CD14-positive monocyte (primary cell): ENCODE measurements at regions not wholly inside any gene's neighbourhood (a gene's known extent, or its start where the extent isn't known, plus 50 kb on each side); places are given as distances from the start of the nearest gene placed in this dataset.

Experiments
- DNase-seq, 3 donors: peaks; one replicate each; pipeline ENCODE4 v3.0.0-alpha.2; 2011 to 2022
- H2AFZ ChIP-seq: 2 replicates; pipeline ENCODE4 v1.6.0; 2012; ENCODE audit warnings: mild to moderate bottlenecking, low read depth, low read length, inconsistent platforms; ENCODE audit not compliant: insufficient read depth, poor library complexity, severe bottlenecking
- H3K27ac ChIP-seq, 2 donors: 1 replicate in 1 of 2; 2 replicates in 1 of 2; pipeline ENCODE4 v1.5.1; 2012 to 2013; ENCODE audit warnings: low read length in 2 of 2, control low read depth in 1 of 2, inconsistent platforms in 1 of 2, low read depth in 1 of 2, mild to moderate bottlenecking in 1 of 2
- H3K27me3 ChIP-seq, 2 donors: one replicate each; pipeline versions ENCODE4 v1.6.0 to v1.6.1; 2011 to 2013; ENCODE audit warnings: low read length in 2 of 2; ENCODE audit not compliant: control insufficient read depth in 2 of 2, insufficient read depth in 2 of 2
- H3K36me3 ChIP-seq, 2 donors: replicated peaks in 1 of 2; 1 replicate in 1 of 2; 2 replicates in 1 of 2; pipeline versions ENCODE4 v1.5.1 to v1.6.1; 2012 to 2013; ENCODE audit warnings: low read length in 2 of 2, control low read depth in 1 of 2, inconsistent platforms in 1 of 2, mild to moderate bottlenecking in 1 of 2; ENCODE audit not compliant: insufficient read depth in 2 of 2, control insufficient read depth in 1 of 2
- H3K4me1 ChIP-seq, 2 donors: 1 replicate in 1 of 2; 2 replicates in 1 of 2; pipeline versions ENCODE4 v1.5.1 to v1.6.1; 2012 to 2013; ENCODE audit warnings: low read length in 2 of 2, control low read depth in 1 of 2, inconsistent platforms in 1 of 2, mild to moderate bottlenecking in 1 of 2, moderate library complexity in 1 of 2; ENCODE audit not compliant: insufficient read depth in 2 of 2, control insufficient read depth in 1 of 2
- H3K4me2 ChIP-seq: replicated peaks from 2 replicates; pipeline ENCODE3; 2012; ENCODE audit warnings: low read length, moderate library complexity, mild to moderate bottlenecking; ENCODE audit not compliant: poor library complexity, severe bottlenecking; ENCODE audit errors: extremely low read depth
- H3K4me3 ChIP-seq, 3 experiments: fragments of 200-600 bp in 1 of 3; sonication (generic) in 1 of 3; replicated peaks in 1 of 3; 1 replicate in 2 of 3; 2 replicates in 1 of 3; pipeline ENCODE4 v1.5.1; 2011 to 2013; ENCODE audit warnings: low read length in 3 of 3, mild to moderate bottlenecking in 3 of 3, control low read depth in 2 of 3, low read depth in 2 of 3, inconsistent platforms in 1 of 3, moderate library complexity in 1 of 3
- H3K79me2 ChIP-seq: 2 replicates; pipeline ENCODE4 v1.6.0; 2012; ENCODE audit warnings: mild to moderate bottlenecking, control low read depth, inconsistent platforms, low read length, moderate library complexity; ENCODE audit not compliant: insufficient read depth
- H3K9ac ChIP-seq: 2 replicates; pipeline ENCODE4 v1.6.0; 2017; ENCODE audit warnings: low read length, mild to moderate bottlenecking; ENCODE audit not compliant: insufficient read depth, poor library complexity, severe bottlenecking
- H3K9me3 ChIP-seq, 2 donors: replicated peaks in 1 of 2; 1 replicate in 1 of 2; 2 replicates in 1 of 2; pipeline versions ENCODE4 v1.5.1 to v1.6.1; 2012 to 2013; ENCODE audit warnings: low read length in 2 of 2, control low read depth in 1 of 2; ENCODE audit not compliant: control insufficient read depth in 1 of 2, insufficient read depth in 1 of 2
- H4K20me1 ChIP-seq: 2 replicates; pipeline ENCODE4 v1.6.0; 2012; ENCODE audit warnings: mild to moderate bottlenecking, low read length, control low read depth, moderate library complexity; ENCODE audit not compliant: insufficient read depth
- H3K27ac Mint-ChIP-seq, 7 donors: one replicate each; pipeline ENCODE4 v1.8.0; 2020; ENCODE audit warnings: mild to moderate bottlenecking in 7 of 7, mixed read lengths in 7 of 7, moderate library complexity in 6 of 7, inconsistent platforms in 2 of 7
- H3K27me3 Mint-ChIP-seq, 3 donors: one replicate each; pipeline ENCODE4 v1.8.0; 2021 to 2022; ENCODE audit warnings: low read depth in 3 of 3, mild to moderate bottlenecking in 3 of 3, mixed read lengths in 3 of 3, moderate library complexity in 3 of 3, inconsistent platforms in 1 of 3
- H3K36me3 Mint-ChIP-seq, 2 donors: one replicate each; pipeline ENCODE4 v1.8.0; 2020; ENCODE audit warnings: mixed read lengths in 2 of 2, inconsistent platforms in 1 of 2, mild to moderate bottlenecking in 1 of 2
- H3K4me1 Mint-ChIP-seq: one replicate; pipeline ENCODE4 v1.8.0; 2020; ENCODE audit warnings: mild to moderate bottlenecking, mixed read lengths
- H3K4me3 Mint-ChIP-seq, 2 donors: one replicate each; pipeline ENCODE4 v1.8.0; 2020; ENCODE audit warnings: mild to moderate bottlenecking in 2 of 2, mixed read lengths in 2 of 2, moderate library complexity in 1 of 2
- H3K9me3 Mint-ChIP-seq, 7 donors: one replicate each; pipeline ENCODE4 v1.8.0; 2020 to 2022; ENCODE audit warnings: mixed read lengths in 7 of 7, mild to moderate bottlenecking in 6 of 7, moderate library complexity in 6 of 7, inconsistent platforms in 2 of 7
- WGBS: methylation state at CpG from one replicate; pipeline ENCODE4 v1.1.5; 2013; ENCODE audit warnings: missing lambda C conversion rate; ENCODE audit not compliant: insufficient coverage; 5-methylcytosine and 5-hydroxymethylcytosine counted together
- intact Hi-C, 2 donors: fragments of 100-400 bp; cut with micrococcal nuclease; formaldehyde crosslinking; loops; one replicate each; pipeline versions ENCODE4 v1.15.0 to v1.15.1; 2023
- TF ChIP-seq, protein P1 (sequence below): fragments of 200-600 bp; IDR thresholded peaks from one replicate; pipeline ENCODE4 v1.8.0; 2022; ENCODE audit warnings: antibody characterized with exemption, mild to moderate bottlenecking

DNA sequence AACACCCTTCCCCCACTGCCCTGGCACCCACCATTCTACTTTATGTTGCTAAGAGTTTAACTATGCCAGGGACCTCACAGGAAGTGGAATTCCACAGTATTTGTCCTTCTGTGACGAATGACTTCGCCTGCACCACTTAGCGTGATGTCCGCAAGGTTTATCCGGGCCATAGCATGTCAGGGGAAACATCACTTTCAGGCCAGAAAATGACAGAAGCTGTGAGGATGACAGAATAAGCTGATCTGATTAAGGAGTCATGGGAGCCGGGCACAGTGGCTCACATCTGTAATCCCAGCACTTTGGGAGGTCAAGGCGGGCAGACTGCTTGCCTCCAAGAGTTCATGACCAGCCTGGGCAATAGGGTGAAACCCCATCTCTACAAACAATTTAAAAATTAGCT lies 248.8 kb downstream of the EIPR1 start:
- H3K9me3 Mint-ChIP-seq, result peaks cover 0 to 2% (median 0%) of the 10 kb centered on the region in 7 donors
- DNase-seq, result no peak
- no peak overlapping the region for H3K27ac ChIP-seq
- intact Hi-C loops, result no loop called here
- H3K9me3 ChIP-seq, result no peaks in the 10 kb centered on the region
- H3K4me1 Mint-ChIP-seq, result peaks cover 4% of the 10 kb centered on the region
- no peaks in the 10 kb centered on the region for H3K27me3 ChIP-seq
- peaks cover 2 to 11% (median 9%) of the 10 kb centered on the region in 3 donors for H3K27me3 Mint-ChIP-seq
- no peak overlapping the region for H3K4me3 Mint-ChIP-seq
- no peaks in the 10 kb centered on the region for H3K36me3 Mint-ChIP-seq
- no peak overlapping the region for H2AFZ ChIP-seq
- H3K4me1 ChIP-seq, result no peaks in the 10 kb centered on the region
- no peaks in the 10 kb centered on the region for H3K36me3 ChIP-seq
- H3K9ac ChIP-seq, result no peak overlapping the region
- peak overlapping the region in 1 of 7 donors; percentile 11 for H3K27ac Mint-ChIP-seq
- 92% methylated on average over 4 of the region's 7 CpGs for WGBS
- H3K4me3 ChIP-seq, result no peak overlapping the region
- TF ChIP-seq, protein P1, sequence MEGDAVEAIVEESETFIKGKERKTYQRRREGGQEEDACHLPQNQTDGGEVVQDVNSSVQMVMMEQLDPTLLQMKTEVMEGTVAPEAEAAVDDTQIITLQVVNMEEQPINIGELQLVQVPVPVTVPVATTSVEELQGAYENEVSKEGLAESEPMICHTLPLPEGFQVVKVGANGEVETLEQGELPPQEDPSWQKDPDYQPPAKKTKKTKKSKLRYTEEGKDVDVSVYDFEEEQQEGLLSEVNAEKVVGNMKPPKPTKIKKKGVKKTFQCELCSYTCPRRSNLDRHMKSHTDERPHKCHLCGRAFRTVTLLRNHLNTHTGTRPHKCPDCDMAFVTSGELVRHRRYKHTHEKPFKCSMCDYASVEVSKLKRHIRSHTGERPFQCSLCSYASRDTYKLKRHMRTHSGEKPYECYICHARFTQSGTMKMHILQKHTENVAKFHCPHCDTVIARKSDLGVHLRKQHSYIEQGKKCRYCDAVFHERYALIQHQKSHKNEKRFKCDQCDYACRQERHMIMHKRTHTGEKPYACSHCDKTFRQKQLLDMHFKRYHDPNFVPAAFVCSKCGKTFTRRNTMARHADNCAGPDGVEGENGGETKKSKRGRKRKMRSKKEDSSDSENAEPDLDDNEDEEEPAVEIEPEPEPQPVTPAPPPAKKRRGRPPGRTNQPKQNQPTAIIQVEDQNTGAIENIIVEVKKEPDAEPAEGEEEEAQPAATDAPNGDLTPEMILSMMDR, result no peak
- H4K20me1 ChIP-seq, result no peaks in the 10 kb centered on the region
- H3K79me2 ChIP-seq, result no peaks in the 10 kb centered on the region
- H3K4me2 ChIP-seq, result no peak overlapping the region

DNA sequence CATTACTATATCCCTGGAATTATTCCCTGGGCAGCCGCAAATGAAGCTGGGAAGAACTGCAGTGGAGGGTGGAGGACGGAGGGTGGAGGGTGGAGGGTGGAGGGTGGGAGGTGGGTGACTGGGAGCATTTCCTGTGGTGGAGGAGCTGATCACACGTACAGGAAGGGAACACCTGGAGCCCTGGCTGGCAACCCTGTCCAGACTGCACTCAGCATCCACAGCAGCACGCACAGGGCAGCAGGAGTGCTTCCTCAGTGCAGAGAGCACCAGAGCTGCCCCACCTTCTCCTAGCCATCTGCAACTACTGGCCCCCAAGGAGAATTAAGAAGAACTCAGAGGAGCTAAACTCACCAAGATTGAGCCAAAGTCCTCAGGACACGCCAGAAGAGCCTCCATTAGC lies 249.9 kb downstream of the EIPR1 start:
- Histone ChIP-seq H3K4me3 (no peak overlapping the region), H2AFZ (no peak overlapping the region), H3K79me2 (no peaks in the 10 kb centered on the region), H3K9me3 (no peaks in the 10 kb centered on the region), H3K36me3 (no peaks in the 10 kb centered on the region), H3K4me2 (no peak overlapping the region), H4K20me1 (no peaks in the 10 kb centered on the region), H3K9ac (no peak overlapping the region), H3K4me1 (no peaks in the 10 kb centered on the region), H3K27me3 (no peaks in the 10 kb centered on the region), H3K27ac (no peak overlapping the region)
- Mint-ChIP-seq H3K4me1 (peaks cover 4% of the 10 kb centered on the region), H3K4me3 (no peak overlapping the region), H3K27ac (no peak overlapping the region), H3K9me3 (peaks cover 0 to 2% (median 0%) of the 10 kb centered on the region in 7 donors), H3K36me3 (no peaks in the 10 kb centered on the region), H3K27me3 (peaks cover 2 to 13% (median 9%) of the 10 kb centered on the region in 3 donors)
- 80% methylated on average over 2 of the region's 5 CpGs for WGBS
- DNase-seq, result no peak
- TF ChIP-seq, protein P1, result no peak
- intact Hi-C loops, result no loop called here
